Nephron (organoid): ENCODE measurements at regions not wholly inside any gene's neighbourhood (a gene's known extent, or its start where the extent isn't known, plus 50 kb on each side); places are given as distances from the start of the nearest gene placed in this dataset.

Source experiments
- H3K27ac Mint-ChIP-seq, 3 experiments: 2 replicates each; pipeline ENCODE4 v1.8.0; 2020; ENCODE audit warnings: mixed read lengths in 3 of 3, mild to moderate bottlenecking in 2 of 3, moderate library complexity in 1 of 3
- H3K27me3 Mint-ChIP-seq: 2 replicates; pipeline ENCODE4 v1.8.0; 2021; ENCODE audit warnings: low read depth, mild to moderate bottlenecking, moderate library complexity, mixed read lengths
- H3K36me3 Mint-ChIP-seq: 2 replicates; pipeline ENCODE4 v1.8.0; 2020; ENCODE audit warnings: low read depth, mixed read lengths
- H3K4me1 Mint-ChIP-seq: 2 replicates; pipeline ENCODE4 v1.8.0; 2020; ENCODE audit warnings: mixed read lengths
- H3K4me3 Mint-ChIP-seq, 3 experiments: 2 replicates each; pipeline ENCODE4 v1.8.0; 2020; ENCODE audit warnings: mild to moderate bottlenecking in 3 of 3, mixed read lengths in 3 of 3, moderate library complexity in 2 of 3
- H3K9me3 Mint-ChIP-seq: 2 replicates; pipeline ENCODE4 v1.8.0; 2020; ENCODE audit warnings: mixed read lengths
- CTCF ChIP-seq, 3 experiments: fragments of 200-600 bp; sonication (generic); IDR thresholded peaks; one replicate each; pipeline ENCODE4 v1.5.0; 2021; ENCODE audit warnings: antibody characterized with exemption in 3 of 3; ENCODE audit not compliant: unreplicated experiment in 3 of 3

- Mint-ChIP-seq H3K36me3 (no peaks in the 10 kb centered on the region), H3K4me3 (no peak overlapping the region), H3K27me3 (no peaks in the 10 kb centered on the region), H3K4me1 (peaks cover 10% of the 10 kb centered on the region), H3K27ac (no peak overlapping the region), H3K9me3 (peaks cover 5% of the 10 kb centered on the region)
- no peak for TF ChIP-seq CTCF (IDR thresholded peaks at IDR 0.05; ENCODE audit: unreplicated experiment in 3 of 3)
These were observed 50.6 kb upstream of the MRPS6 start for GRCh38 chr21:34022627-34023335.

- H3K4me1 Mint-ChIP-seq, result peaks cover 10% of the 10 kb centered on the region
- no peak overlapping the region for H3K4me3 Mint-ChIP-seq
- no peaks in the 10 kb centered on the region for H3K9me3 Mint-ChIP-seq
- H3K36me3 Mint-ChIP-seq, result no peaks in the 10 kb centered on the region
- no peak overlapping the region for H3K27ac Mint-ChIP-seq
- TF ChIP-seq CTCF (IDR thresholded peaks at IDR 0.05; ENCODE audit: unreplicated experiment in 3 of 3), result no peak
- H3K27me3 Mint-ChIP-seq, result no peaks in the 10 kb centered on the region
These were observed 51.7 kb upstream of the MRPS6 start for GRCh38 chr21:34021726-34022125.

DNA sequence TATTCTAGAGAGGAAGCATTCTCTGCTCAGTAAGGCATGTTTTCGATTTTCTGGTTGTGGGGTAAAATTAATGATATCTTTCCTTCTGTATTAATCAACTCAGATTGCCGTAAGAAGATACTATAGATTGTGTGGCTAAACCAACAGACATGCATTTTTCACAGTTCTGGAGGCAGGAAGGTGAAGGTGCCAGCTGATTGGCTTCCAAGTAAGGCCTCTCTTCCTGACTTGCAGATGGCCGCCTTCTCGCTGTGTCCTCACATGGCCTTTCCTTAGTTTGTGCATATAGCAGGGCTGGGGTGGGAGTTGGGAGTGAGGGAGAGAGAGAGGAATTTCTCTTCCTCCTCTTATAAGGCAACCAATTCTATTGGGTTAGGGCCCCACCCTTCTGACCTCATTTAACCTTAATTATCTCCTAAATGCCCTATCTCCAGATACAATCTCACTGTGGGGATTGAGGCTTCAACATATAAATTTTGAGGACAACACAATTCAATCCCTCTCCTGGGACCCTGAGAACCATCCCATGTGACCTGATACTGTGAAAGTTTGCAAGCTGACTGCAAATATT is 52.3 kb upstream of the MRPS6 start:
- no peak overlapping the region for H3K27ac Mint-ChIP-seq
- peaks cover under 1% of the 10 kb centered on the region for H3K9me3 Mint-ChIP-seq
- peaks cover 10% of the 10 kb centered on the region for H3K4me1 Mint-ChIP-seq
- H3K36me3 Mint-ChIP-seq, result no peaks in the 10 kb centered on the region
- TF ChIP-seq CTCF (IDR thresholded peaks at IDR 0.05; ENCODE audit: unreplicated experiment in 3 of 3), result no peak
- no peaks in the 10 kb centered on the region for H3K27me3 Mint-ChIP-seq
- H3K4me3 Mint-ChIP-seq, result no peak overlapping the region

- H3K4me1 Mint-ChIP-seq, result peaks cover 10% of the 10 kb centered on the region
- H3K27me3 Mint-ChIP-seq, result no peaks in the 10 kb centered on the region
- H3K27ac Mint-ChIP-seq, result no peak overlapping the region
- H3K4me3 Mint-ChIP-seq, result no peak overlapping the region
- no peak for TF ChIP-seq CTCF (IDR thresholded peaks at IDR 0.05; ENCODE audit: unreplicated experiment in 3 of 3)
- no peaks in the 10 kb centered on the region for H3K36me3 Mint-ChIP-seq
- H3K9me3 Mint-ChIP-seq, result peaks cover 6% of the 10 kb centered on the region
These were observed 53.2 kb upstream of the MRPS6 start for GRCh38 chr21:34020005-34020847.

- H3K9me3 Mint-ChIP-seq, result peaks cover 12% of the 10 kb centered on the region
- no peak overlapping the region for H3K27ac Mint-ChIP-seq
These were observed 54.0 kb upstream of the MRPS6 start for GRCh38 chr21:34019402-34019801.

More at GRCh38 chr21:34019402-34019801, 54.0 kb upstream of the MRPS6 start:
- no peak for TF ChIP-seq CTCF (IDR thresholded peaks at IDR 0.05; ENCODE audit: unreplicated experiment in 3 of 3)
- Mint-ChIP-seq H3K4me1 (peaks cover 10% of the 10 kb centered on the region), H3K27me3 (no peaks in the 10 kb centered on the region), H3K36me3 (no peaks in the 10 kb centered on the region), H3K4me3 (no peak overlapping the region)
